Type B pancreatic cell (in vitro differentiated cells): ENCODE measurements at regions not wholly inside any gene's neighbourhood (a gene's known extent, or its start where the extent isn't known, plus 50 kb on each side); places are given as distances from the start of the nearest gene placed in this dataset.

Source experiments
- DNase-seq: peaks from one replicate; pipeline ENCODE4 v3.0.0; 2021; ENCODE audit warnings: mixed read lengths; ENCODE audit not compliant: unreplicated experiment; ENCODE audit errors: extremely low spot score
- H3K27ac Mint-ChIP-seq: 2 replicates; pipeline ENCODE4 v1.8.0; 2021; ENCODE audit warnings: mild to moderate bottlenecking, mixed read lengths
- H3K27me3 Mint-ChIP-seq: 2 replicates; pipeline ENCODE4 v1.8.0; 2021; ENCODE audit warnings: mixed read lengths
- H3K36me3 Mint-ChIP-seq: 2 replicates; pipeline ENCODE4 v1.8.0; 2021; ENCODE audit warnings: mixed read lengths
- H3K4me1 Mint-ChIP-seq: one replicate; pipeline ENCODE4 v1.8.0; 2021; ENCODE audit warnings: mixed read lengths; ENCODE audit not compliant: unreplicated experiment
- H3K4me3 Mint-ChIP-seq: 2 replicates; pipeline ENCODE4 v1.8.0; 2021; ENCODE audit warnings: mild to moderate bottlenecking, mixed read lengths
- H3K9me3 Mint-ChIP-seq: 2 replicates; pipeline ENCODE4 v1.8.0; 2021; ENCODE audit warnings: mixed read lengths
- CTCF ChIP-seq: fragments of 200-600 bp; sonication (generic); conservative IDR thresholded peaks from 2 replicates; pipeline ENCODE4 v1.5.0; 2021; ENCODE audit warnings: antibody characterized with exemption, mild to moderate bottlenecking

- no peak for TF ChIP-seq CTCF
- Mint-ChIP-seq H3K9me3 (no peaks in the 10 kb centered on the region), H3K4me1 (no peaks in the 10 kb centered on the region), H3K27ac (no peak overlapping the region), H3K27me3 (no peaks in the 10 kb centered on the region), H3K4me3 (no peak overlapping the region), H3K36me3 (no peaks in the 10 kb centered on the region)
- DNase-seq, result no peak
Measured at GRCh38 chr6:156406688-156407087, 370.5 kb upstream of the ARID1B start.

- Mint-ChIP-seq H3K4me3 (no peak overlapping the region), H3K4me1 (no peaks in the 10 kb centered on the region), H3K36me3 (no peaks in the 10 kb centered on the region), H3K9me3 (no peaks in the 10 kb centered on the region), H3K27me3 (no peaks in the 10 kb centered on the region), H3K27ac (no peak overlapping the region)
- TF ChIP-seq CTCF, result no peak
- DNase-seq, result no peak
Measured at GRCh38 chr6:156406099-156406498, 371.1 kb upstream of the ARID1B start.

GRCh38 chr6:156402628-156403027 is 374.6 kb upstream of the ARID1B start:
- H3K36me3 Mint-ChIP-seq, result no peaks in the 10 kb centered on the region
- no peak for DNase-seq
- TF ChIP-seq CTCF, result no peak
- H3K27me3 Mint-ChIP-seq, result peaks cover 4% of the 10 kb centered on the region
- H3K4me1 Mint-ChIP-seq, result no peaks in the 10 kb centered on the region
- H3K4me3 Mint-ChIP-seq, result no peak overlapping the region
- no peak overlapping the region for H3K27ac Mint-ChIP-seq
- no peaks in the 10 kb centered on the region for H3K9me3 Mint-ChIP-seq

GRCh38 chr6:156402227-156402626 is 375.0 kb upstream of the ARID1B start:
- H3K27me3 Mint-ChIP-seq, result peaks cover 4% of the 10 kb centered on the region
- no peaks in the 10 kb centered on the region for H3K4me1 Mint-ChIP-seq
- H3K9me3 Mint-ChIP-seq, result no peaks in the 10 kb centered on the region
- H3K27ac Mint-ChIP-seq, result no peak overlapping the region
- TF ChIP-seq CTCF, result no peak
- DNase-seq, result no peak
- H3K36me3 Mint-ChIP-seq, result no peaks in the 10 kb centered on the region
- no peak overlapping the region for H3K4me3 Mint-ChIP-seq

- H3K36me3 Mint-ChIP-seq, result no peaks in the 10 kb centered on the region
- DNase-seq, result no peak
- no peak for TF ChIP-seq CTCF
- no peak overlapping the region for H3K27ac Mint-ChIP-seq
- no peaks in the 10 kb centered on the region for H3K9me3 Mint-ChIP-seq
- no peaks in the 10 kb centered on the region for H3K4me1 Mint-ChIP-seq
- peaks cover 13% of the 10 kb centered on the region for H3K27me3 Mint-ChIP-seq
- no peak overlapping the region for H3K4me3 Mint-ChIP-seq
Measured at GRCh38 chr6:156400487-156400886, 376.7 kb upstream of the ARID1B start.

- DNase-seq, result no peak
- Mint-ChIP-seq H3K4me3 (no peak overlapping the region), H3K27ac (no peak overlapping the region), H3K4me1 (no peaks in the 10 kb centered on the region), H3K36me3 (no peaks in the 10 kb centered on the region), H3K9me3 (no peaks in the 10 kb centered on the region), H3K27me3 (peaks cover 17% of the 10 kb centered on the region)
- TF ChIP-seq CTCF, result no peak
Measured at GRCh38 chr6:156398966-156399365, 378.2 kb upstream of the ARID1B start.
